ENCODE measurements at regions not wholly inside any gene's neighbourhood (a gene's known extent, or its start where the extent isn't known, plus 50 kb on each side); places are given as distances from the start of the nearest gene placed in this dataset.
"Not testable (repeated sequence)": the region's sequence is repeated elsewhere in the genome, so short reads cannot be mapped to it uniquely, and the experiment has no call there.

DNA sequence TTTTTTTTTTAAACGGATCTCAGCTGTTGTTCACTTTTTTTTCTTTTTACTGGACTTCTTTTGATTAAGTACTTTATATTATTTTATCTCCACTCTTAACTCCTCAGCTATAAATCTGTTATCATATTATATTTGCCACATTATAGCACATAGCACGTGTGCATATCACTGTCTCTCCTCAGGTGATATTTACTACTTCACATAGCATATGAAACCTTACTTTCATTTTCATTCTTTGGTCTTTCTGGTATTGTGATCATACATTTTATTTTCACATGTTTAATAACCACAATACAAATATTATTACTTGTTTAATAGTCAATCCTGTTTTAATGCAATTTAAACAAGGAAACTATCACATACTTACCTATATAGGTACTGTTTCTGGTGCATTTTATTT lies 993.1 kb upstream of the TMEFF2 start:
- DNase-seq (ENCODE audit: low read depth) = no peak
- TF ChIP-seq, protein P1, sequence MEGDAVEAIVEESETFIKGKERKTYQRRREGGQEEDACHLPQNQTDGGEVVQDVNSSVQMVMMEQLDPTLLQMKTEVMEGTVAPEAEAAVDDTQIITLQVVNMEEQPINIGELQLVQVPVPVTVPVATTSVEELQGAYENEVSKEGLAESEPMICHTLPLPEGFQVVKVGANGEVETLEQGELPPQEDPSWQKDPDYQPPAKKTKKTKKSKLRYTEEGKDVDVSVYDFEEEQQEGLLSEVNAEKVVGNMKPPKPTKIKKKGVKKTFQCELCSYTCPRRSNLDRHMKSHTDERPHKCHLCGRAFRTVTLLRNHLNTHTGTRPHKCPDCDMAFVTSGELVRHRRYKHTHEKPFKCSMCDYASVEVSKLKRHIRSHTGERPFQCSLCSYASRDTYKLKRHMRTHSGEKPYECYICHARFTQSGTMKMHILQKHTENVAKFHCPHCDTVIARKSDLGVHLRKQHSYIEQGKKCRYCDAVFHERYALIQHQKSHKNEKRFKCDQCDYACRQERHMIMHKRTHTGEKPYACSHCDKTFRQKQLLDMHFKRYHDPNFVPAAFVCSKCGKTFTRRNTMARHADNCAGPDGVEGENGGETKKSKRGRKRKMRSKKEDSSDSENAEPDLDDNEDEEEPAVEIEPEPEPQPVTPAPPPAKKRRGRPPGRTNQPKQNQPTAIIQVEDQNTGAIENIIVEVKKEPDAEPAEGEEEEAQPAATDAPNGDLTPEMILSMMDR (IDR thresholded peaks at IDR 0.05; ENCODE audit: insufficient read depth, low read length) = no peak
- H3K4me3 ChIP-seq (ENCODE audit: low read depth, low read length) = peak overlapping the region; percentile 37

DNA sequence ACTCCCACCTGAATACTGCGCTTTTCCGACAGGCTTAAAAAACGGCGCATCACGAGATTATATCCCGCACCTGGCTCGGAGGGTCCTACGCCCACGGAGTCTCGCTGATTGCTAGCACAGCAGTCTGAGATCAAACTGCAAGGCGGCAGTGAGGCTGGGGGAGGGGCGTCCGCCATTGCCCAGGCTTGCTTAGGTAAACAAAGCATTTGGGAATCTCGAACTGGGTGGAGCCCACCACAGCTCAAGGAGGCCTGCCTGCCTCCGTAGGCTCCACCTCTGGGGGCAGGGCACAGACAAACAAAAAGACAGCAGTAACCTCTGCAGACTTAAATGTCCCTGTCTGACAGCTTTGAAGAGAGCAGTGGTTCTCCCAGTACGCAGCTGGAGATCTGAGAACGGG lies 976.2 kb upstream of the TMEFF2 start:
- H3K4me3 ChIP-seq (ENCODE audit: low read depth, low read length) = not testable (repeated sequence)

DNA sequence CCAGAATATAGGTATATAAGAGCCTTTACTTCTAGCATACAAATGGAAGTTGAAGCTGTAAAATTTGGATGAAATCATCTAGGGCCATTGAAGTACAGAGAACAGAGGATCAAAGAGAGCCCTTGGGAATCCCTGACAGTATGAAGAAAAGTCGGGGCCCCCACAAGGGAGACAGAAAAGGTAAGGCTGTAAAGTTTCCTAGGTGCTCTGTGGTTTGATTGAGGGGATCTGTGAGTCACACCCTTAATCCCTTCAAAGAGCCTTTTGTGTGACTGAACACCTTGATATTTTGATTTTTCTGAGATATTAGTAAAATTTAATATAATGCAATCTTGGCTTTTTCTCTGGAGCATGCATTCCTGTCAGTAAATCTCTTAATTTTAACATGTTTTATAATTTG lies 961.7 kb upstream of the TMEFF2 start:
- no peak for DNase-seq (ENCODE audit: low read depth)
- no peak overlapping the region for H3K4me3 ChIP-seq (ENCODE audit: low read depth, low read length)
- TF ChIP-seq, protein P1 (IDR thresholded peaks at IDR 0.05; ENCODE audit: insufficient read depth, low read length) = no peak

More for the DNA sequence above, 976.2 kb upstream of the TMEFF2 start:
- not testable (repeated sequence) for DNase-seq (ENCODE audit: low read depth)

DNA sequence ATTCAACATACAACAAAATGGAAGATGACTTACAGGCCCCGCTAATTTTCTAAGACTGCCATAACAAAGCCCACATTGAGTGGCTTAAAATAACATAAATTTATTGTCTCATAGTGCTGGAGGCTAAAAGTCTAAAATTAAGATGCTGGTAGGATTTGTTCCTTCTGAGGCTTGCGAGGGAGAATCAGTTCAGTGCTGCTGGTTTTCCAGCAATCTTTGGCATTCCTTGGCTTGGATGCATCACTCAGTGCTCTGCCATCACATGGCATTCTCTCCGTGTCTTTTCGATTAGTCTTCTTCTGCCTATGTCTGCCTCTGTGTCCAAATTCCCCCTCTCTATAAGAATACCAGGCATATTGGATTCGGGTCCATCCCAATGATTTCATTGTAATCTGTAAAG lies 959.3 kb upstream of the TMEFF2 start:
- TF ChIP-seq, protein P1 (IDR thresholded peaks at IDR 0.05; ENCODE audit: insufficient read depth, low read length) = no peak
- DNase-seq (ENCODE audit: low read depth) = no peak
- no peak overlapping the region for H3K4me3 ChIP-seq (ENCODE audit: low read depth, low read length)

DNA sequence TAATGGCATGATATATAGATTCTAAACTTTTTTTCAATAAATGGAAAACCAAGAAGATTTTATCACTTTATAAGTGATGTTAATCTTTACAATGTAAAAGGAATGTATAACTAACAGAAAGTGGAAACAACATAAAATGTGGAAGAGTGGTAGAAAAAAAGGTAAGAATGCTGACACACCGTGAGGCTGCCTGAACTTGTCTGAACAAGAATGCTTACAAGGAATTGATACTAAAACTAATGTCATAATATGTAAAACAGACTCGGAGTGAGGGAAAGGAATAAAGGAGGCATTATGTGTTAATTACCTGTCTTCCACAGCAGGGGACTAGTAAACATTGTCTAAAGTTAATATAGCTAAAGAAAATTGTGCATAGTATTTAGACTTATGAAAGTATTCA lies 958.8 kb upstream of the TMEFF2 start:
- TF ChIP-seq, protein P1 (IDR thresholded peaks at IDR 0.05; ENCODE audit: insufficient read depth, low read length) = no peak
- H3K4me3 ChIP-seq (ENCODE audit: low read depth, low read length) = no peak overlapping the region
- DNase-seq (ENCODE audit: low read depth) = no peak

DNA sequence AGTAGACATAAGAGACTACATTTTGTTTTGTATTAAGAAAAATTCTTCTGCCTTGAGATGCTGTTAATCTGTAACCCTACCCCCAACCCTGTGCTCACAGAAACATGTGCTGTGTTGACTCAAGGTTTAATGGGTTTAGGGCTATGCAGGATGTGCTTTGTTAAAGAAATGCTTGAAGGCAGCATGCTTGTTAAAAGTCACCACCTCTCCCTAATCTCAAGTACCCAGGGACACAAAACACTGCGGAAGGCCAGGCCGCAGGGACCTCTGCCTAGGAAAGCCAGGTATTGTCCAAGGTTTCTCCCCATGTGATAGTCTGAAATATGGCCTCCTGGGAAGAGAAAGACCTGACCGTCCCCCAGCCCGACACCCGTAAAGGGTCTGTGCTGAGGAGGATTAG lies 947.7 kb upstream of the TMEFF2 start:
- not testable (repeated sequence) for DNase-seq (ENCODE audit: low read depth); H3K4me3 ChIP-seq (ENCODE audit: low read depth, low read length)

DNA sequence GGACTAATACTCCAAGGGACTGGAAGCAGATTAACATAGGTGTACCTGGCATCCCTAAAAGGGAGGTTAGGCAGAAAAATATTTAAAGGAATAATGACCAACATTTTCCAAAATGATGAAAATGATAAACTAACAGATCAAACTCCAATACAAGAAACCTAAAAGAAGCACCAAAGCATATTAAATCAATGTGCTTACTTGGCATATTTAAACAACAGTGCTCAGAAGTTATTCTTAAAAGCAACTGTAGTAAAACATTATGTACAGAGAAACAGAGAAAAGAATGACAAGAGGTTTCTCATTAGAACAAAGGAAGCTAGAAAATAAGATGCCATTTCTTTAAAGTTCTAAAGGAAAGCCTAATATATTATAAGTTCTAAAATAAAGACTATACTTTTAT lies 947.3 kb upstream of the TMEFF2 start:
- no peak overlapping the region for H3K4me3 ChIP-seq (ENCODE audit: low read depth, low read length)
- DNase-seq (ENCODE audit: low read depth) = no peak
- TF ChIP-seq, protein P1 (IDR thresholded peaks at IDR 0.05; ENCODE audit: insufficient read depth, low read length) = no peak

DNA sequence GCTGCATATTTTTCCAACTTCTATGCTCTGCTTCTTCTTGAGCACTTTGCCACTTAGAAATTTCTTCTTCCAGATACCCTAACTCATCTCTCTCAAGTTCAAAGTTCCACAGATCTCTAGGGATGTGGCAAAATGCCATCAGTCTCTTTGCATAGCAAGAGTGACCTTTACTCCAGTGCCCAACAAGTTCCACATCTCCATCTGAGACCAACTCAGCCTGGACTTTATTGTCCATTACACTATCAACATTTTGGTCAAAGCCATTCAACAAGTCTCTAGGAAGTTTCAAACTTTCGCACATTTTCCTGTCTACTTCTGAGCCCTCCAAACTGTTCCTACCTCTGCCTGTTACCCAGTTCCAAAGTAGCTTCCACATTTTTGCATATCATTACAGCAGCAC lies 946.2 kb upstream of the TMEFF2 start:
- DNase-seq (ENCODE audit: low read depth); H3K4me3 ChIP-seq (ENCODE audit: low read depth, low read length): not testable (repeated sequence)

DNA sequence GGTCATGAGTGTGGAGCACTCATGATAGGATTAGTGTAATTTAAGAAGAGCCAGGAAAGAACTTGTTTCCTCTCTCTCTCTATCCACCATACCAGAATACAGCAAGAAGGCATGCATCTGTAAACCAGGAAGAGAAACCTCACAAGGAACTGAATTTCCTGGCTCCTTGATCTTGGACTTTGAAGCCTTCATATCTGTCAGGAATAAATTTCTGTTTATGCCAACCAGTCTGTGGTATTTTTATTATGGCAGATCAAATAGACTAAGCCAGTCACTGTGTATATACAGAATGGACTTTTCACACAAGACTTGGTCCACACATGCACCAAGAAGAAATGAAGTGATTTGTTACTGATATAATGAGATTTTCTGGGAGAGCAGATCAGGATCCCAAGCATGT lies 930.1 kb upstream of the TMEFF2 start:
- no peak overlapping the region for H3K4me3 ChIP-seq (ENCODE audit: low read depth, low read length)
- TF ChIP-seq, protein P1 (IDR thresholded peaks at IDR 0.05; ENCODE audit: insufficient read depth, low read length) = no peak
- no peak for DNase-seq (ENCODE audit: low read depth)

Data from fibroblast of the aortic adventitia (primary cell).